ENCODE measurements at regions not wholly inside any gene's neighbourhood (a gene's known extent, or its start where the extent isn't known, plus 50 kb on each side); places are given as distances from the start of the nearest gene placed in this dataset.
A peak's percentile ranks its signal among the peaks of the same experiment; 100 is the strongest.
"Not testable (repeated sequence)": the region's sequence is repeated elsewhere in the genome, so short reads cannot be mapped to it uniquely, and the experiment has no call there.

- H3K27ac ChIP-seq (ENCODE audit: low read length), result no peak overlapping the region
- H3K27me3 ChIP-seq (ENCODE audit: control insufficient read depth, insufficient read depth, low read length), result no peaks in the 10 kb centered on the region
- H3K36me3 ChIP-seq (ENCODE audit: control insufficient read depth, insufficient read depth, low read length), result no peaks in the 10 kb centered on the region
- DNase-seq, result peak in 1 of 2 donors; percentile 24
- no peaks in the 10 kb centered on the region for H3K4me1 ChIP-seq (ENCODE audit: control insufficient read depth, insufficient read depth, low read length)
- no peaks in the 10 kb centered on the region for H3K9me3 ChIP-seq (ENCODE audit: control insufficient read depth, low read depth, low read length)
- no peak overlapping the region for H3K4me3 ChIP-seq (ENCODE audit: low read length)
Measured at GRCh38 chr15:50857763-50858162, 50.7 kb upstream of the AP4E1 start.

GRCh38 chr15:50854601-50855490, 53.6 kb upstream of the AP4E1 start:
- Histone ChIP-seq H3K4me3 (ENCODE audit: low read length) (no peak overlapping the region), H3K27ac (ENCODE audit: low read length) (no peak overlapping the region), H3K9me3 (ENCODE audit: control insufficient read depth, low read depth, low read length) (no peaks in the 10 kb centered on the region), H3K4me1 (ENCODE audit: control insufficient read depth, insufficient read depth, low read length) (no peaks in the 10 kb centered on the region), H3K27me3 (ENCODE audit: control insufficient read depth, insufficient read depth, low read length) (no peaks in the 10 kb centered on the region), H3K36me3 (ENCODE audit: control insufficient read depth, insufficient read depth, low read length) (no peaks in the 10 kb centered on the region)
- 100% methylated on average over 2 of the region's 4 CpGs for WGBS (ENCODE audit: insufficient coverage, low lambda C conversion rate)
- no peak for DNase-seq

GRCh38 chr15:50850003-50850402, 58.5 kb upstream of the AP4E1 start:
- Histone ChIP-seq H3K36me3 (ENCODE audit: control insufficient read depth, insufficient read depth, low read length) (no peaks in the 10 kb centered on the region), H3K4me3 (ENCODE audit: low read length) (no peak overlapping the region), H3K4me1 (ENCODE audit: control insufficient read depth, insufficient read depth, low read length) (no peaks in the 10 kb centered on the region), H3K9me3 (ENCODE audit: control insufficient read depth, low read depth, low read length) (no peaks in the 10 kb centered on the region), H3K27me3 (ENCODE audit: control insufficient read depth, insufficient read depth, low read length) (no peaks in the 10 kb centered on the region), H3K27ac (ENCODE audit: low read length) (no peak overlapping the region)
- no peak for DNase-seq
- WGBS (ENCODE audit: insufficient coverage, low lambda C conversion rate), result 100% methylated on average over 1 of the region's 1 CpG

GRCh38 chr15:50848349-50848748, 60.1 kb upstream of the AP4E1 start:
- no peaks in the 10 kb centered on the region for H3K36me3 ChIP-seq (ENCODE audit: control insufficient read depth, insufficient read depth, low read length)
- no peak overlapping the region for H3K27ac ChIP-seq (ENCODE audit: low read length)
- no peak for DNase-seq
- no peaks in the 10 kb centered on the region for H3K4me1 ChIP-seq (ENCODE audit: control insufficient read depth, insufficient read depth, low read length)
- H3K4me3 ChIP-seq (ENCODE audit: low read length), result no peak overlapping the region
- no peaks in the 10 kb centered on the region for H3K27me3 ChIP-seq (ENCODE audit: control insufficient read depth, insufficient read depth, low read length)
- H3K9me3 ChIP-seq (ENCODE audit: control insufficient read depth, low read depth, low read length), result no peaks in the 10 kb centered on the region

- WGBS (ENCODE audit: insufficient coverage, low lambda C conversion rate), result 60% methylated on average over 1 of the region's 1 CpG
Measured at GRCh38 chr15:50845181-50845580, 63.3 kb upstream of the AP4E1 start.

GRCh38 chr15:50840520-50840919, 68.0 kb upstream of the AP4E1 start:
- no peaks in the 10 kb centered on the region for H3K9me3 ChIP-seq (ENCODE audit: control insufficient read depth, low read depth, low read length)
- WGBS (ENCODE audit: insufficient coverage, low lambda C conversion rate), result no CpG with 5 or more reads among the region's 5 CpGs
- H3K27me3 ChIP-seq (ENCODE audit: control insufficient read depth, insufficient read depth, low read length), result no peaks in the 10 kb centered on the region
- no peak overlapping the region for H3K4me3 ChIP-seq (ENCODE audit: low read length)
- no peak overlapping the region for H3K27ac ChIP-seq (ENCODE audit: low read length)
- no peaks in the 10 kb centered on the region for H3K36me3 ChIP-seq (ENCODE audit: control insufficient read depth, insufficient read depth, low read length)
- H3K4me1 ChIP-seq (ENCODE audit: control insufficient read depth, insufficient read depth, low read length), result peaks cover 4% of the 10 kb centered on the region
- DNase-seq, result no peak

More at GRCh38 chr15:50845181-50845580, 63.3 kb upstream of the AP4E1 start:
- not testable (repeated sequence) for DNase-seq; H3K4me1 ChIP-seq (ENCODE audit: control insufficient read depth, insufficient read depth, low read length); H3K27me3 ChIP-seq (ENCODE audit: control insufficient read depth, insufficient read depth, low read length); H3K27ac ChIP-seq (ENCODE audit: low read length); H3K9me3 ChIP-seq (ENCODE audit: control insufficient read depth, low read depth, low read length); H3K36me3 ChIP-seq (ENCODE audit: control insufficient read depth, insufficient read depth, low read length); H3K4me3 ChIP-seq (ENCODE audit: low read length)

GRCh38 chr15:50837256-50837770, 71.2 kb upstream of the AP4E1 start:
- H3K9me3 ChIP-seq (ENCODE audit: control insufficient read depth, low read depth, low read length), result no peaks in the 10 kb centered on the region
- 85% methylated on average over 4 of the region's 9 CpGs for WGBS (ENCODE audit: insufficient coverage, low lambda C conversion rate)
- peaks cover 4% of the 10 kb centered on the region for H3K4me1 ChIP-seq (ENCODE audit: control insufficient read depth, insufficient read depth, low read length)
- H3K36me3 ChIP-seq (ENCODE audit: control insufficient read depth, insufficient read depth, low read length), result no peaks in the 10 kb centered on the region
- H3K27ac ChIP-seq (ENCODE audit: low read length), result no peak overlapping the region
- no peaks in the 10 kb centered on the region for H3K27me3 ChIP-seq (ENCODE audit: control insufficient read depth, insufficient read depth, low read length)
- H3K4me3 ChIP-seq (ENCODE audit: low read length), result no peak overlapping the region
- DNase-seq, result no peak

GRCh38 chr15:50830477-50831354, 65.2 kb upstream of the SPPL2A start:
- DNase-seq, result no peak
- Histone ChIP-seq H3K27ac (ENCODE audit: low read length) (no peak overlapping the region), H3K4me1 (ENCODE audit: control insufficient read depth, insufficient read depth, low read length) (peaks cover 4% of the 10 kb centered on the region), H3K27me3 (ENCODE audit: control insufficient read depth, insufficient read depth, low read length) (no peaks in the 10 kb centered on the region), H3K9me3 (ENCODE audit: control insufficient read depth, low read depth, low read length) (no peaks in the 10 kb centered on the region), H3K36me3 (ENCODE audit: control insufficient read depth, insufficient read depth, low read length) (no peaks in the 10 kb centered on the region), H3K4me3 (ENCODE audit: low read length) (no peak overlapping the region)
- 94% methylated on average over 3 of the region's 12 CpGs for WGBS (ENCODE audit: insufficient coverage, low lambda C conversion rate)

GRCh38 chr15:50828610-50829206, 63.2 kb upstream of the SPPL2A start:
- Histone ChIP-seq H3K9me3 (ENCODE audit: control insufficient read depth, low read depth, low read length) (no peaks in the 10 kb centered on the region), H3K27me3 (ENCODE audit: control insufficient read depth, insufficient read depth, low read length) (no peaks in the 10 kb centered on the region), H3K4me3 (ENCODE audit: low read length) (no peak overlapping the region), H3K4me1 (ENCODE audit: control insufficient read depth, insufficient read depth, low read length) (peaks cover 4% of the 10 kb centered on the region), H3K36me3 (ENCODE audit: control insufficient read depth, insufficient read depth, low read length) (no peaks in the 10 kb centered on the region), H3K27ac (ENCODE audit: low read length) (no peak overlapping the region)
- DNase-seq, result peak; percentile 74 to 86
- 0% methylated on average over 2 of the region's 4 CpGs for WGBS (ENCODE audit: insufficient coverage, low lambda C conversion rate)

- Histone ChIP-seq H3K4me1 (ENCODE audit: control insufficient read depth, insufficient read depth, low read length) (peaks cover 4% of the 10 kb centered on the region), H3K9me3 (ENCODE audit: control insufficient read depth, low read depth, low read length) (no peaks in the 10 kb centered on the region), H3K36me3 (ENCODE audit: control insufficient read depth, insufficient read depth, low read length) (no peaks in the 10 kb centered on the region), H3K4me3 (ENCODE audit: low read length) (no peak overlapping the region), H3K27ac (ENCODE audit: low read length) (no peak overlapping the region), H3K27me3 (ENCODE audit: control insufficient read depth, insufficient read depth, low read length) (no peaks in the 10 kb centered on the region)
- no peak for DNase-seq
- WGBS (ENCODE audit: insufficient coverage, low lambda C conversion rate), result 67% methylated on average over 1 of the region's 1 CpG
Measured at GRCh38 chr15:50825946-50826345, 60.4 kb upstream of the SPPL2A start.
